CD4-positive, alpha-beta T cell treated with Interleukin-17A for 4 hours (primary cell): ENCODE measurements at regions not wholly inside any gene's neighbourhood (a gene's known extent, or its start where the extent isn't known, plus 50 kb on each side); places are given as distances from the start of the nearest gene placed in this dataset.

Source experiments
- DNase-seq: peaks from one replicate; pipeline ENCODE4 v3.0.0-alpha.2; 2020; ENCODE audit warnings: mixed read lengths

DNA sequence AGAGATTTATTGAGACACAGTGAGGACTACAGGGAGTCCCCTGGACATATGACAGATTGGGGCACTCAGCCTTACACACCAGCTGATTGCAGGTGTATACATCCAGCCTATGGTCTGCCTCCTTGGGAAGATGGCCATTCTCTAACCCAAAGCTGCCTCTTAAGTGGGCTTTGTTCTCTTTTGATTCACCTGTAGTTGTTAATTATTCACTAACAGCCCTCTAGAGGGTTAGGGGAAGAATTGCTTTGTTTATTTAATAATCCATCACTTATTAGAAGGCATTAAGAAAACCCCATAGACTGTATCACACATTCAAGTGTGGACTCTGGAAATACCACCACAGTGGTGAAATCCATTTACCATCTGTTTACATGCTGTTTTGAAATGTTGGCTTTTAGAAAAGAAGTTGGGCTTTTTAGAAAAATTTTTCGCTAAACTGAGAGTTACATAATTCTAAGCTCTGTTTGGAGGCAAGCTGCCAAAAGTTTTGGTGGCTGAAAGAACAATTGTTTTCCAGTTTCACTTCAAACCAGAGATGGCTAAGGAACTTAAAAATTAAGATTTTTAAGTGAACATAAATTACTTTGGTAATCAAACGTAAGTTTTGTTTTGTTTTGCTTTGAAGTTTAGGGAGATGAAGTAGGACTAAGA lies 379.1 kb downstream of the ADRA2A start:
- DNase-seq: no peak

DNA sequence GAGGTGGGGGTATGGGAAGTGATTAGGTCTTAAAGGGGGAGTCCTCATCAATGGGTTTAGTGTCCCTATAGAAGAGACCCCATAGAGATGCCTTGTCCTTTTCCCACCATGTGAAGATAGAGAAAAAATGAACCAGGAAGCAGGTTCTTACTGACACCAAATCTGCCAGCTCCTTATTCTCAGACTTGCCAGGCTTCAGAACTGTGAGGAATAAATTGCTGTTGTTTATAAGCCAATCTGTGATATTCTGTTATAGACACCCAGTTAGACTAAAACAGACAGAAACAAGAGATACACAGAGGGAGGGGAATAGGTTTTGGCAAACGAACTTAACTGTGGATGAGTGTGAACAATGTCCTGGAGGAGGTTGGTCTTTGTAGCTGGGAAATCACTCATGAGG lies 381.4 kb downstream of the ADRA2A start:
- DNase-seq: no peak

GRCh38 chr10:111459967-111460366 lies 383.1 kb downstream of the ADRA2A start:
- no peak for DNase-seq

- no peak for DNase-seq
Observed at GRCh38 chr10:111472445-111472844, 395.6 kb downstream of the ADRA2A start.

DNA sequence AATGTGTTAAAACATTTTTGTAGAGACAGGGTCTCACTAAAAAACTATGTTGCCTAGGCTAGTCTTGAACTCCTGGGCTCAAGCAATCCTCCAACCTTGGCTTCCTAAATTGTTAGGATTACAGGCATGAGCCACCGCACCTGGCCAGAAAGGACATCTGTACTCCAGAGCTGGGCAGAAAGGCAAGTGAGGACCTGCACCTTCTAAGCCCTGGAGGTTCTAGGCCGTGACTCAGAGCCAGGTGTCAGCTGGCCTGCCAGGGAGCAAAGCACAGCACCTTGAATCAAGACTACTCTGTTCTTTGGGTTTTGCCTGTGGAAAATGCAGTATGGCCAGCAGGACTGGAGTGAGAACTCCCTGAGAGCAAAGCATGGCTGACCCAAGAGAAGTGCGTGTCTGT lies 396.5 kb downstream of the ADRA2A start:
- DNase-seq: no peak

GRCh38 chr10:111474786-111475185 lies 398.0 kb downstream of the ADRA2A start:
- DNase-seq: no peak

GRCh38 chr10:111475720-111476119 lies 398.9 kb downstream of the ADRA2A start:
- no peak for DNase-seq

- DNase-seq: no peak
Observed at GRCh38 chr10:111478651-111479050, 401.8 kb downstream of the ADRA2A start.

DNA sequence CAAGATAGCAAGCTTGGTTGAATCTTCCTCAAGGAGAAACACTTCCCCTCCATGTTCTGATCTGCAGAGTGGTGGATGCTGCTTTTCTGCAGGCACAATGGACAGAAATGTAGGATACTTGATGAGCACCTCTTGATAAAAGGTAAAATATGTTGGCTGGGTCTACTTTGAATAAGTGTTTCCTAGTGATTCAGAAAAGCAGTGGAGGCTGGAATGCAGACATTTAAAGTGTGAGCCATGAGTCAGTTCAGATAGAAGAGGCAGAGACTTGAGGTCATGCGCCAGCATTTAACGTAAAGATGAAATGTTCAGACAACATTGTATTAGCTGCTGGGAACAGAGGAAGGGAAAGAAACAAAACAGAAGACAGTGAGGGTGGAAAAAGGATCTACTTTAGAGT lies 403.1 kb downstream of the ADRA2A start:
- no peak for DNase-seq

- no peak for DNase-seq
Observed at GRCh38 chr10:111481261-111481826, 404.5 kb downstream of the ADRA2A start.

DNA sequence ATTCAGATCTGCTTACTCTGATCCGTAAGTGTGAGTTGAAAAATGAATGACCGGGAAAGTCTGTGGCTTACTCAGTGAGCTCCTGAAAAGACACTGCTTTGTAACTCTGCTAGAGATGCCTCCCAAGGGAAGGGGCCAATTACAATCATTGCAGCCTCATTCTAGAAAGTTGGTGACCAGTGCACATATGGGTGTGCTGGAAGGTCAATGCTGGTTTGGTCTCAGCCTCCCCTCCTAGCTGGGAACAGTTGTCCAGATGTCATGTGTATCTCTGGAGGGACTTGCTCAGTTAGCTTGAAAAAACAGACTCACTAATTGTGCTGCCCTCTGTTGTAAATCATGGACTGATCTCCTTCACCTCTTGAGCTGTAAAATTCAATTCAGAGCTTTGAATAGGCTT lies 405.0 kb downstream of the ADRA2A start:
- no peak for DNase-seq

GRCh38 chr10:111482621-111483216 lies 405.9 kb downstream of the ADRA2A start:
- no peak for DNase-seq

GRCh38 chr10:111485767-111486166 lies 408.9 kb downstream of the ADRA2A start:
- no peak for DNase-seq

- DNase-seq: no peak
Observed at GRCh38 chr10:111486346-111486745, 409.5 kb downstream of the ADRA2A start.

GRCh38 chr10:111488668-111489067 lies 411.8 kb downstream of the ADRA2A start:
- no peak for DNase-seq

DNA sequence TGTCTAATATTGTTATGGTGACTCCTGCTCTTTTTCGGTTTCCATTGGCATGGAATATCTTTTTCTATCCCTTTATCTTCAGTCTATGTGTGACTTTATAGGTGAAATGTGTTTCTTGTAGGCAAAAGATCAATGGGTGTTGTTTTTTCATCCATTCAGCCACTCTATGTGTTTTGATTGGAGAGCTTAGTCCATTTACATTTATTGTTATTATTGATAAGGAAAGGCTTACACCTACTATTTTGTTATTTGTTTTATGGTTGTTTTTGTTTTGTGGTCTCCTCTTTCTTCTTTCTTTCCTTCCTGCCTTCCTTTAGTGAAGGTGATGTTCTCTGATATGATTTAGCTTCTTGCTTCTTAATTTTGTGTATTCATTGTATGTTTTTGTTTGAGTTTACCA lies 414.3 kb downstream of the ADRA2A start:
- DNase-seq: no peak

GRCh38 chr10:111493024-111493625 lies 416.3 kb downstream of the ADRA2A start:
- DNase-seq: no peak

DNA sequence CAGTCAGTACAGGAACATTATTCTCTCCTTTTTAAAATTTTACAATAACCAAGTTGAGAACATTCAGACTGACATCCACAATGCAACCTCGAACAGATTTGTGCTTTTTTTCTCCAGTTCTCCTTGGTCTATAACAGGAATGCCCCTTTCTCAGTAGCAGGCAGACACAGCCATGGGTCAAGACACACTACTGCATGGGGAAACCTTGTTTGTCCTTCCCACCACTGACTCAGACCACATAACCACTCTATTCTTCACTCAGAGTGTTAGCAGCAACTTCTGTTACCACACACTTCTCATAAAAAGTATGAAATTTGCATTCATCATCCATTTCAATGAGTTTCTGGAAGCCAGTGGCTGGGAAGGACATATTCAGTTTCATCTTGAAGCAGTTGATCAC lies 421.7 kb downstream of the ADRA2A start:
- no peak for DNase-seq

DNA sequence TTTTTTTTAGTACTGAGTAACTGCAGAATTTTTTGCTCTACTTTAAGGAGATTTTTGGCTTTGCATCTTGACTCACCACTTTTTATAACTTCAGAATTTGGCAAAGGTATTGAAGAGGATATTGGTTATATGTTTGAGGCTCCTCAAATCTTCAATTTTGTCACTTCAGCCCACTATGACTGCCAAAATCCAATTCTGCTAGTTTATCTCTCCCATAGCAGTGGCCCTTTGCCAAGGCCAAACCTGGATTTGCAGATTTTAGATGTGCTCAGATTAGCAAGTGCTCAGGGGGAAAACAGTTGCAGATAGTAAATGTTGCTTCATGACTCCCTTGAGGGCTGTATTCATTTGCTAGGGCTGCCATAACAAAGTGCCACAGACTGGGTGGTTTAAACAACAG lies 427.5 kb downstream of the ADRA2A start:
- no peak for DNase-seq

DNA sequence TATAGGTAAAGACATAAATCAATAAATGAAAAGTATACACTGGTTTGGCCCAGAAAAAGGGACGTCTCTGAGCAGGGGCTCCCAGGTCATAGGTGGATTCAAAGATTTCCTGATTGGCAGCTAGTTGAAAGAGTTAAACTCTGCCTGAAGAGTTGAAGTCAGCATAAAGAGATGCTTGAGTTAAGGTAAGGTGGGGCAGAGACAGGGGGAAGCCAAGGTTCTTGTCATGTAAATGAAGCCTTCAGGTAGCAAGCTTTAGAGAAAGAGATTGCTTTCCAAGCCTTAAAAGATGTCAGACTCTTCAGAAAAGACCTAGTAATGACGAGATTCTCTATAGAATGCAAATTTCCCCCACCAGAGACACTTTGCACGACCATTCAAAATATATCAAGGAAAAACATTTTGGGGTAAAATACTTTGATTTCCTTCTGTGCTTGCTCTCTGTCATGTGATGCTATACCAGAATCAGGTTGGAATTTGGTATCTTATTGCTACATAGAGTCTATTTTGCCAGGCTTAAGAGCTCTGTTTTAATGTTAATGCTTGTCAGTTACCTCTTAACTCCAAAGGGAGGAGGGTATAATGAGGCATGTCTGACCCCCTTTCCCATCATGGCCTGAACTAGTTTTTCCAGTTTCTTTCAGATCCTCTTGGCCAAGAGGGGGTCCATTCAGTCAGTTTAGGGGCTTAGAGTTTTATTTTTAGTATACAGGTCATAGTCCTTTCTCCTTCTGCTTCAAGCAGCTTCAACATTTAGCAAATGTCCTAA lies 429.6 kb downstream of the ADRA2A start:
- no peak for DNase-seq

DNA sequence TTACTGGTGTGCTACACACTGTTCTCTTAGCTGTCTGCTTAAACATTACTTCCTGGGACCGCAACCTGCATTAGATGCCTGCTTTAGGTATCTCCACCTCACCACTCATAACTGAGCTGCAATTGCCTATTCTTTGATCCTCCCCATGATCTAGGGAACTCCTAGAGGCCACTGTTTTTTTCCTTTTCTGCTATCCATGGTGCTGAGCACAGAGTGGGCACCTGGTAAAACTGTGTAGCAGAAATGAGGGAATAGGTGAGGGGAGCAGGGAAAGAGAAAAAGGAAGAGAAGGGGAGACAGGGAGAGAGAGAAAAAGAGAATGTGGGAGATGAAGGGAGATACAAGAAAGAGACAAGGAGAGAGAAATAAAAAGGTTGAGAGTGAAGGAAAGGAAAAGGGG lies 434.9 kb downstream of the ADRA2A start:
- DNase-seq: no peak

GRCh38 chr10:111515264-111515663 lies 438.4 kb downstream of the ADRA2A start:
- DNase-seq: no peak

DNA sequence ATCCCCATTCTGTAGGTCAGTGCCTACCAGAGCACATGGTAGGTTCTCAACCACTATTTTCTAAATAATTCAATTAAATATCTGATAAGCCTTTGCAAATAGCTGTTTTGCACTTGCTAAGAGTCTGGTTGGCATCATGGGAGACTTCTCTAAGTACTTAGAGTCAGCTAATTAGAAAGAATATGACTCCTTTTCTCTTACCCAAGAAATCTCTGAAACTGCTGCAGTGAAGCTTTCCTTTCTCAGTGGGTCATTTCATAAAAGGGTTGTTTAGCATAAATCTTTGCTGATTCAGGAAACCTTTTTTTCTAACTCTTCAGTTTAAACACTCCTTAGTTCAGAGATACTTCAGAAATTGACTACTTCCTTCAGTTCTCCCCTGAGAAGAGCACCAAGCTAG lies 438.9 kb downstream of the ADRA2A start:
- DNase-seq: no peak

GRCh38 chr10:111516144-111516543 lies 439.3 kb downstream of the ADRA2A start:
- no peak for DNase-seq
